ENCODE measurements at regions not wholly inside any gene's neighbourhood (a gene's known extent, or its start where the extent isn't known, plus 50 kb on each side); places are given as distances from the start of the nearest gene placed in this dataset.

- TF ChIP-seq CTCF (conservative IDR thresholded peaks at IDR 0.05; ENCODE audit: low read depth, low read length), result no peak
- TF ChIP-seq EZH2 (IDR thresholded peaks at IDR 0.05; ENCODE audit: borderline replicate concordance, low read depth, low read length, poor library complexity, severe bottlenecking), result no peak
These were observed 94.5 kb upstream of the G2E3 start for GRCh38 chr14:30464481-30464880.
